ENCODE measurements at regions not wholly inside any gene's neighbourhood (a gene's known extent, or its start where the extent isn't known, plus 50 kb on each side); places are given as distances from the start of the nearest gene placed in this dataset.

GRCh38 chr5:7978114-7978513 lies 109.2 kb downstream of the MTRR start:
- TF ChIP-seq EZH2phosphoT487 (IDR thresholded peaks at IDR 0.05; ENCODE audit: borderline replicate concordance, low read length) (no peak), CTCF (IDR thresholded peaks at IDR 0.05; ENCODE audit: low read depth, low read length, poor library complexity, severe bottlenecking) (no peak)
